ENCODE measurements at regions not wholly inside any gene's neighbourhood (a gene's known extent, or its start where the extent isn't known, plus 50 kb on each side); places are given as distances from the start of the nearest gene placed in this dataset.

- no peak for DNase-seq
Observed at GRCh38 chr2:65880436-65880835, 448.0 kb upstream of the SPRED2 start.

GRCh38 chr2:65878011-65878340 lies 445.6 kb upstream of the SPRED2 start:
- no peak for DNase-seq

- DNase-seq: no peak
Observed at GRCh38 chr2:65877331-65878010, 445.1 kb upstream of the SPRED2 start.

GRCh38 chr2:65876114-65876513 lies 443.7 kb upstream of the SPRED2 start:
- no peak for DNase-seq

- no peak for DNase-seq
Observed at GRCh38 chr2:65870826-65871225, 438.4 kb upstream of the SPRED2 start.

- no peak for DNase-seq
Observed at GRCh38 chr2:65869296-65869695, 436.9 kb upstream of the SPRED2 start.

GRCh38 chr2:65868177-65868576 lies 435.8 kb upstream of the SPRED2 start:
- no peak for DNase-seq

- DNase-seq: no peak
Observed at GRCh38 chr2:65867446-65867845, 435.0 kb upstream of the SPRED2 start.

- no peak for DNase-seq
Observed at GRCh38 chr2:65866148-65866547, 433.7 kb upstream of the SPRED2 start.

- DNase-seq: no peak
Observed at GRCh38 chr2:65864619-65865018, 432.2 kb upstream of the SPRED2 start.

GRCh38 chr2:65863713-65864112 lies 431.3 kb upstream of the SPRED2 start:
- DNase-seq: peak; percentile 5 to 23 (median 6)

GRCh38 chr2:65856928-65857327 lies 424.5 kb upstream of the SPRED2 start:
- no peak for DNase-seq

- DNase-seq: no peak
Observed at GRCh38 chr2:65856423-65856822, 424.0 kb upstream of the SPRED2 start.

- no peak for DNase-seq
Observed at GRCh38 chr2:65850695-65851094, 418.3 kb upstream of the SPRED2 start.

- no peak for DNase-seq
Observed at GRCh38 chr2:65846989-65847678, 414.7 kb upstream of the SPRED2 start.

GRCh38 chr2:65845442-65846182 lies 413.2 kb upstream of the SPRED2 start:
- no peak for DNase-seq

GRCh38 chr2:65842104-65842503 lies 409.7 kb upstream of the SPRED2 start:
- DNase-seq: no peak

- DNase-seq: no peak
Observed at GRCh38 chr2:65835975-65836549, 403.7 kb upstream of the SPRED2 start.

- no peak for DNase-seq
Observed at GRCh38 chr2:65834771-65835475, 402.5 kb upstream of the SPRED2 start.

- DNase-seq: no peak
Observed at GRCh38 chr2:65834062-65834461, 401.7 kb upstream of the SPRED2 start.

- no peak for DNase-seq
Observed at GRCh38 chr2:65831509-65831908, 399.1 kb upstream of the SPRED2 start.

- no peak for DNase-seq
Observed at GRCh38 chr2:65826567-65826966, 394.2 kb upstream of the SPRED2 start.

- DNase-seq: no peak
Observed at GRCh38 chr2:65823511-65823910, 391.1 kb upstream of the SPRED2 start.

Measured in suppressor macrophage treated with lipopolysaccharide for 1 hour (primary cell).